K562 (cell line): ENCODE measurements at regions not wholly inside any gene's neighbourhood (a gene's known extent, or its start where the extent isn't known, plus 50 kb on each side); places are given as distances from the start of the nearest gene placed in this dataset.

Experiments used
- ATAC-seq: fragments of 200-7000 bp; cut with Tn5 transposase; 3 replicates; pipeline ENCODE4 v1.9.1; 2020; ENCODE audit warnings: moderate library complexity
- BruUV-seq: library from RNA; stranded (reverse); fragments of 400-500 nt; replicated peaks from 2 replicates; lab custom pipeline; 2021; lab: Mats Ljungman, UMichigan
- CTCF ChIA-PET: fragments of 300-600 bp; formaldehyde crosslinking; extraction: SDS; loops from one replicate; lab custom pipeline; 2021; ENCODE audit warnings: low intra/inter-chr PET ratio; lab: Yijun Ruan, JAX
- POLR2A ChIA-PET: fragments of 300-600, 350-650 bp; sonication (Branson Sonifier 250); formaldehyde crosslinking; extraction: SDS; loops from one replicate; lab custom pipeline; 2021; ENCODE audit warnings: antibody characterized with exemption, inconsistent platforms; lab: Yijun Ruan, JAX
- DNase-seq, 4 experiments: peaks; one replicate each; pipeline versions ENCODE4 v3.0.0 to v3.0.0-alpha.2; 2011 to 2018; ENCODE audit warnings: low spot score in 3 of 4, mixed read lengths in 3 of 4; ENCODE audit errors: extremely low read depth in 1 of 4
- FAIRE-seq: peaks from 2 replicates; lab custom pipeline; 2011; peaks lifted over from hg19 to GRCh38; lab: Jason Lieb, UNC
- H2AFZ ChIP-seq: 2 replicates; pipeline ENCODE4 v1.6.0; 2011; ENCODE audit warnings: low read depth, low read length, control low read depth, inconsistent platforms
- H3K27ac ChIP-seq: fragments of 200-600 bp; 3 replicates; pipeline ENCODE4 v1.8.0; 2011; ENCODE audit warnings: low read depth, mild to moderate bottlenecking, control low read depth, inconsistent platforms, low read length, moderate library complexity, mixed read lengths; ENCODE audit errors: extremely low read depth
- H3K27me3 ChIP-seq, 2 experiments: fragments of 300-600 bp in 1 of 2; 2 replicates in 1 of 2; 3 replicates in 1 of 2; pipeline versions ENCODE4 v1.6.0 to v1.8.0; 2011; ENCODE audit warnings: inconsistent platforms in 2 of 2, low read length in 2 of 2, mild to moderate bottlenecking in 1 of 2, mixed read lengths in 1 of 2, moderate library complexity in 1 of 2; ENCODE audit not compliant: control insufficient read depth in 2 of 2, insufficient read depth in 2 of 2
- H3K36me3 ChIP-seq: fragments of 300-600 bp; 3 replicates; pipeline ENCODE4 v1.8.0; 2011; ENCODE audit warnings: mild to moderate bottlenecking, low read length, inconsistent platforms; ENCODE audit not compliant: control insufficient read depth, insufficient read depth
- H3K4me1 ChIP-seq, 2 experiments: fragments of 200-600 bp in 1 of 2; replicated peaks in 1 of 2; 2 replicates in 1 of 2; 3 replicates in 1 of 2; pipeline versions ENCODE4 v1.5.1 to v1.8.0; 2011; ENCODE audit warnings: inconsistent platforms in 2 of 2, low read length in 2 of 2, mild to moderate bottlenecking in 1 of 2, mixed read lengths in 1 of 2, moderate library complexity in 1 of 2; ENCODE audit not compliant: control insufficient read depth in 2 of 2, insufficient read depth in 2 of 2
- H3K4me2 ChIP-seq: 2 replicates; pipeline ENCODE4 v1.6.1; 2011; ENCODE audit warnings: low read length, control low read depth, inconsistent platforms, mixed read lengths; ENCODE audit not compliant: insufficient read depth
- H3K4me3 ChIP-seq: fragments of 200-600 bp; sonication (generic), shearing (Covaris generic); 2 replicates; pipeline ENCODE4 v1.5.1; 2016; ENCODE audit warnings: control low read depth, inconsistent platforms
- H3K79me2 ChIP-seq: fragments of 200-600 bp; 3 replicates; pipeline ENCODE4 v1.8.0; 2011; ENCODE audit warnings: low read length, inconsistent platforms; ENCODE audit not compliant: control insufficient read depth, insufficient read depth
- H3K9ac ChIP-seq, 2 experiments: 2 replicates each; pipeline versions ENCODE4 v1.6.0 to v1.6.1; 2011; ENCODE audit warnings: low read depth in 2 of 2, low read length in 2 of 2, control low read depth in 1 of 2, inconsistent platforms in 1 of 2, mild to moderate bottlenecking in 1 of 2, mixed read lengths in 1 of 2; ENCODE audit not compliant: insufficient read depth in 1 of 2
- H3K9me1 ChIP-seq: one replicate; pipeline ENCODE4 v1.6.0; 2011; ENCODE audit warnings: inconsistent platforms, mild to moderate bottlenecking, low read length, moderate library complexity; ENCODE audit not compliant: control insufficient read depth, insufficient read depth
- H3K9me3 ChIP-seq: replicated peaks from 2 replicates; pipeline ENCODE4 v1.5.1; 2011; ENCODE audit warnings: low read depth, low read length, inconsistent platforms; ENCODE audit not compliant: control insufficient read depth, insufficient read depth
- H4K20me1 ChIP-seq: replicated peaks from 2 replicates; pipeline ENCODE4 v1.6.1; 2011; ENCODE audit warnings: low read length, inconsistent platforms, mixed read lengths; ENCODE audit not compliant: control insufficient read depth, insufficient read depth
- EHMT2 ChIP-seq: fragments of 450-650 bp; IDR thresholded peaks from 2 replicates; pipeline ENCODE4 v1.6.1; 2018; ENCODE audit warnings: antibody characterized with exemption
- ELF1 ChIP-seq: fragments of 200-800 bp; sonication (Bioruptor generic); IDR thresholded peaks from 2 replicates; pipeline ENCODE4 v1.6.1; 2016; ENCODE audit warnings: missing genetic modification characterization, missing compliant biosample characterization
- MEIS2 ChIP-seq: fragments of 450-650 bp; IDR thresholded peaks from 2 replicates; pipeline ENCODE4 v1.6.1; 2014; ENCODE audit warnings: mild to moderate bottlenecking; ENCODE audit not compliant: partially characterized antibody
- MIER1 ChIP-seq: fragments of 450-650 bp; IDR thresholded peaks from 2 replicates; pipeline ENCODE4 v1.6.1; 2016; ENCODE audit warnings: antibody characterized with exemption, mild to moderate bottlenecking, low read depth
- MTA3 ChIP-seq: fragments of 450-650 bp; formaldehyde crosslinking; IDR thresholded peaks from 2 replicates; pipeline ENCODE4 v1.6.1; 2017; ENCODE audit warnings: mild to moderate bottlenecking, borderline replicate concordance
- SAFB ChIP-seq: fragments of 200-400 bp; formaldehyde crosslinking; IDR thresholded peaks from 2 replicates; pipeline ENCODE4 v1.6.1; 2017; ENCODE audit warnings: low read depth, low read length, borderline replicate concordance
- ZBTB8A ChIP-seq: fragments of 450-650 bp; IDR thresholded peaks from 2 replicates; pipeline ENCODE4 v1.6.1; 2018; ENCODE audit warnings: mild to moderate bottlenecking, moderate library complexity; ENCODE audit not compliant: partially characterized antibody
- ZKSCAN3 ChIP-seq: fragments of 250-450 bp; sonication (Bioruptor Pico); IDR thresholded peaks from 2 replicates; pipeline ENCODE4 v1.4.0; 2020
- ZNF354B ChIP-seq: fragments of 250-450 bp; sonication (Bioruptor Pico); IDR thresholded peaks from 2 replicates; pipeline ENCODE4 v1.4.0; 2020
- WGBS: fragments of 100-300 bp; shearing (Covaris generic); methylation state at CpG from one replicate; pipeline ENCODE4 v1.1.6; 2016; ENCODE audit warnings: low coverage, mixed read lengths; ENCODE audit not compliant: insufficient coverage; ENCODE audit errors: missing lambda C conversion rate; 5-methylcytosine and 5-hydroxymethylcytosine counted together
- in situ Hi-C: fragments of 300-500 bp; cut with MboI; formaldehyde crosslinking; loops from 4 replicates; pipeline ENCODE4 v1.15.0; 2018; ENCODE audit warnings: inconsistent platforms, mixed read lengths
- intact Hi-C: fragments of 100-400 bp; cut with micrococcal nuclease; formaldehyde crosslinking; loops from 2 replicates; pipeline ENCODE4 v1.14.2; 2022
- TF ChIP-seq, protein P1 (sequence below): fragments of 450-650 bp; IDR thresholded peaks from 2 replicates; pipeline ENCODE4 v1.7.0; 2016; ENCODE audit warnings: borderline replicate concordance
- TF ChIP-seq, protein P2 (sequence below), 2 experiments: fragments of 450-650 bp; formaldehyde crosslinking in 1 of 2; IDR thresholded peaks; 2 replicates each; pipeline versions ENCODE4 v1.4.0 to v1.6.1; 2014 to 2020; ENCODE audit warnings: mild to moderate bottlenecking in 2 of 2, borderline replicate concordance in 1 of 2, low read depth in 1 of 2

DNA sequence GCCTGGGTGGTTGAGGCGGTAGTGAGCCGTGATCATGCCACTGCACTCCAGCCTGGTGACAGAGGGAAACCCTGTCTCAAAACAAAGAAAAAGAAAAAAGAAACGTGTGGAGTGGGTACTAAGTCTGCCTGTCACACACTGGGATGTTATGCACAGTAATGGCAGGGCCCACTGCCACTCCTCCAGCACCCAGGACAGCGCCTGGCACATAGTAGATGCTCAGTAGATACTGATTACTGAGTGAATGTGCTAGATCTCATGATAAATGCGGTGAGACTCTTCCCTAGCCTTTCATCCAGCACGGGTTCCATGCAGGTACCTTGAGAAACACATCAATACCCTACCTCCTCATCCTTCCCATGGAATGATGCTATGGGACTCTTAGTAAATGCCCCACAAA lies 87.4 kb upstream of the HSPA9 start:
- DNase-seq (no peak), FAIRE-seq (no peak), ATAC-seq (no peak)
- Histone ChIP-seq H3K27ac (no peak overlapping the region), H4K20me1 (no peaks in the 10 kb centered on the region), H3K9ac (no peak overlapping the region), H3K4me3 (no peak overlapping the region), H3K36me3 (no peaks in the 10 kb centered on the region), H3K4me2 (no peak overlapping the region), H3K9me1 (no peaks in the 10 kb centered on the region), H2AFZ (no peak overlapping the region), H3K27me3 (peaks cover 8 to 68% of the 10 kb centered on the region in 2 experiments; a peak in 4 of 5 replicates), H3K9me3 (no peaks in the 10 kb centered on the region), H3K4me1 (peaks cover 0 to 4% of the 10 kb centered on the region in 2 experiments; a peak in 2 of 5 replicates), H3K79me2 (no peaks in the 10 kb centered on the region)
- TF ChIP-seq, protein P1, sequence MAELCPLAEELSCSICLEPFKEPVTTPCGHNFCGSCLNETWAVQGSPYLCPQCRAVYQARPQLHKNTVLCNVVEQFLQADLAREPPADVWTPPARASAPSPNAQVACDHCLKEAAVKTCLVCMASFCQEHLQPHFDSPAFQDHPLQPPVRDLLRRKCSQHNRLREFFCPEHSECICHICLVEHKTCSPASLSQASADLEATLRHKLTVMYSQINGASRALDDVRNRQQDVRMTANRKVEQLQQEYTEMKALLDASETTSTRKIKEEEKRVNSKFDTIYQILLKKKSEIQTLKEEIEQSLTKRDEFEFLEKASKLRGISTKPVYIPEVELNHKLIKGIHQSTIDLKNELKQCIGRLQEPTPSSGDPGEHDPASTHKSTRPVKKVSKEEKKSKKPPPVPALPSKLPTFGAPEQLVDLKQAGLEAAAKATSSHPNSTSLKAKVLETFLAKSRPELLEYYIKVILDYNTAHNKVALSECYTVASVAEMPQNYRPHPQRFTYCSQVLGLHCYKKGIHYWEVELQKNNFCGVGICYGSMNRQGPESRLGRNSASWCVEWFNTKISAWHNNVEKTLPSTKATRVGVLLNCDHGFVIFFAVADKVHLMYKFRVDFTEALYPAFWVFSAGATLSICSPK: no peak
- TF ChIP-seq MIER1: peak; percentile 50; the same call in 1 of the 2 replicates
- no peak for TF ChIP-seq ZKSCAN3
- no peak for TF ChIP-seq MEIS2
- peak; percentile 29; the same call in 1 of the 2 replicates for TF ChIP-seq EHMT2
- no peak for TF ChIP-seq MTA3
- no peak for TF ChIP-seq ZBTB8A
- no peak for TF ChIP-seq ELF1 (tag)
- TF ChIP-seq, protein P2, sequence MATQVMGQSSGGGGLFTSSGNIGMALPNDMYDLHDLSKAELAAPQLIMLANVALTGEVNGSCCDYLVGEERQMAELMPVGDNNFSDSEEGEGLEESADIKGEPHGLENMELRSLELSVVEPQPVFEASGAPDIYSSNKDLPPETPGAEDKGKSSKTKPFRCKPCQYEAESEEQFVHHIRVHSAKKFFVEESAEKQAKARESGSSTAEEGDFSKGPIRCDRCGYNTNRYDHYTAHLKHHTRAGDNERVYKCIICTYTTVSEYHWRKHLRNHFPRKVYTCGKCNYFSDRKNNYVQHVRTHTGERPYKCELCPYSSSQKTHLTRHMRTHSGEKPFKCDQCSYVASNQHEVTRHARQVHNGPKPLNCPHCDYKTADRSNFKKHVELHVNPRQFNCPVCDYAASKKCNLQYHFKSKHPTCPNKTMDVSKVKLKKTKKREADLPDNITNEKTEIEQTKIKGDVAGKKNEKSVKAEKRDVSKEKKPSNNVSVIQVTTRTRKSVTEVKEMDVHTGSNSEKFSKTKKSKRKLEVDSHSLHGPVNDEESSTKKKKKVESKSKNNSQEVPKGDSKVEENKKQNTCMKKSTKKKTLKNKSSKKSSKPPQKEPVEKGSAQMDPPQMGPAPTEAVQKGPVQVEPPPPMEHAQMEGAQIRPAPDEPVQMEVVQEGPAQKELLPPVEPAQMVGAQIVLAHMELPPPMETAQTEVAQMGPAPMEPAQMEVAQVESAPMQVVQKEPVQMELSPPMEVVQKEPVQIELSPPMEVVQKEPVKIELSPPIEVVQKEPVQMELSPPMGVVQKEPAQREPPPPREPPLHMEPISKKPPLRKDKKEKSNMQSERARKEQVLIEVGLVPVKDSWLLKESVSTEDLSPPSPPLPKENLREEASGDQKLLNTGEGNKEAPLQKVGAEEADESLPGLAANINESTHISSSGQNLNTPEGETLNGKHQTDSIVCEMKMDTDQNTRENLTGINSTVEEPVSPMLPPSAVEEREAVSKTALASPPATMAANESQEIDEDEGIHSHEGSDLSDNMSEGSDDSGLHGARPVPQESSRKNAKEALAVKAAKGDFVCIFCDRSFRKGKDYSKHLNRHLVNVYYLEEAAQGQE (IDR thresholded peaks at IDR 0.05; ENCODE audit: borderline replicate concordance): peak; percentile 86
- TF ChIP-seq, protein P2 (CRISPR knock-in tag; IDR thresholded peaks at IDR 0.05; ENCODE audit: low read depth): peak; percentile 41; the same call in 1 of the 2 replicates
- TF ChIP-seq ZNF354B (CRISPR knock-in tag): no peak
- no peak for TF ChIP-seq SAFB
- intact Hi-C loops (no loop called here), in situ Hi-C loops (no loop called here)
- ChIA-PET POLR2A (interaction anchor here (2.6 kb wide), 1 partner anchor 9 kb away, joined by 8 read pairs; no protein-coding TSS in a partner anchor), CTCF (no interaction called here)
- BruUV-seq: no TSS peak
- 12% methylated on average over 6 of the region's 6 CpGs for WGBS
